ENCODE measurements at regions not wholly inside any gene's neighbourhood (a gene's known extent, or its start where the extent isn't known, plus 50 kb on each side); places are given as distances from the start of the nearest gene placed in this dataset.

GRCh38 chr5:158326256-158326655 lies 467.3 kb upstream of the CLINT1 start:
- DNase-seq, result no peak

GRCh38 chr5:158324236-158324635 lies 465.3 kb upstream of the CLINT1 start:
- DNase-seq, result no peak

- DNase-seq, result no peak
Measured at GRCh38 chr5:158322620-158323019, 463.7 kb upstream of the CLINT1 start.

- DNase-seq, result no peak
Measured at GRCh38 chr5:158320934-158321333, 462.0 kb upstream of the CLINT1 start.

GRCh38 chr5:158320178-158320674 lies 461.3 kb upstream of the CLINT1 start:
- DNase-seq, result no peak

GRCh38 chr5:158317507-158317906 lies 458.6 kb upstream of the CLINT1 start:
- no peak for DNase-seq

GRCh38 chr5:158313733-158314464 lies 455.0 kb upstream of the CLINT1 start:
- no peak for DNase-seq

GRCh38 chr5:158313027-158313732 lies 454.2 kb upstream of the CLINT1 start:
- DNase-seq, result no peak

- DNase-seq, result no peak
Measured at GRCh38 chr5:158309088-158309807, 450.3 kb upstream of the CLINT1 start.

GRCh38 chr5:158308429-158309025 lies 449.6 kb upstream of the CLINT1 start:
- no peak for DNase-seq

- DNase-seq, result no peak
Measured at GRCh38 chr5:158305861-158306260, 446.9 kb upstream of the CLINT1 start.

GRCh38 chr5:158304607-158305006 lies 445.7 kb upstream of the CLINT1 start:
- DNase-seq, result no peak

- DNase-seq, result no peak
Measured at GRCh38 chr5:158303883-158304282, 444.9 kb upstream of the CLINT1 start.

GRCh38 chr5:158303275-158303674 lies 444.3 kb upstream of the CLINT1 start:
- no peak for DNase-seq

- no peak for DNase-seq
Measured at GRCh38 chr5:158302029-158302428, 443.1 kb upstream of the CLINT1 start.

GRCh38 chr5:158301186-158301585 lies 442.2 kb upstream of the CLINT1 start:
- no peak for DNase-seq

GRCh38 chr5:158300256-158300655 lies 441.3 kb upstream of the CLINT1 start:
- no peak for DNase-seq

GRCh38 chr5:158297002-158297527 lies 438.1 kb upstream of the CLINT1 start:
- no peak for DNase-seq

GRCh38 chr5:158294701-158295100 lies 435.8 kb upstream of the CLINT1 start:
- no peak for DNase-seq

GRCh38 chr5:158292981-158293380 lies 434.0 kb upstream of the CLINT1 start:
- no peak for DNase-seq

- DNase-seq, result no peak
Measured at GRCh38 chr5:158289967-158290366, 431.0 kb upstream of the CLINT1 start.

GRCh38 chr5:158288272-158288657 lies 429.3 kb upstream of the CLINT1 start:
- no peak for DNase-seq

- no peak for DNase-seq
Measured at GRCh38 chr5:158287643-158288271, 428.8 kb upstream of the CLINT1 start.
